GM08714 (cell line): ENCODE measurements at regions not wholly inside any gene's neighbourhood (a gene's known extent, or its start where the extent isn't known, plus 50 kb on each side); places are given as distances from the start of the nearest gene placed in this dataset.
"Not testable (repeated sequence)": the region's sequence is repeated elsewhere in the genome, so short reads cannot be mapped to it uniquely, and the experiment has no call there.

ENCODE experiments used
- H3K4me3 ChIP-seq: fragments of 200-500 bp; sonication (Bioruptor generic); 2 replicates; pipeline ENCODE4 v1.5.1; 2014; ENCODE audit warnings: mild to moderate bottlenecking, low read length, inconsistent platforms
- ZNF274 ChIP-seq: IDR thresholded peaks from 2 replicates; pipeline ENCODE4 v1.6.1; 2012; ENCODE audit warnings: mild to moderate bottlenecking, low read depth, low read length

DNA sequence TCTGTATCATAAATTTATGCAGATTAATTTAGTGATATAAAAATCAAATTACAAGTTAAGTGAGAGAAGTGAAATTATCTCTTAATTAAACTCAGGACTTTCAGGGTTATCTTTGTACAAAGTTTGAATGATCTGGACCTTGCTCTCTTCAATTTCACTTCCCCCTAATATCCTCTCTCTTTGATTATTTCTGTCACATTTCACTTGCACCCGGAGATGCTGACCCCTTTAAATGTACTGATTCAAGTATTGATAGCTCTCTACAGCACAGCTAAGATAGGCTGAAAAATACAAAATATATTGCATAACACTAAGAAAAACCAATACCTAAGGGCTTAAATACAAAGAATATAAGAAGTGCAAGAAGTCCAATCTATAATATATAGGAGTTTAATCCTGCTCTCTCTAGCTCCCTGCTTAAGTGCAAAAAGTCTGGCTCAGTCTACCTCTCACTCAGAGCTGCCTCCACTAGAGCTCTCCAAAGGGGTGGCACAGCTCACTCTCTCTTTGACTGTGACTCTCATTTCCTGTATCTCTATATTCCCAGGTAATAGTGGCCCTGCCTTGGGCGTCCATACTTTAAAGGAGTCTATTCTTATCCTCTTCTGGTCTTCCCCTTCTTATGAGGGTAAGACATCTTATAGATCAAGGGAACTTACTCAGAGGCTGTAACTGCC lies 588.4 kb downstream of the RFPL4B start:
- H3K4me3 ChIP-seq = no peak overlapping the region
- TF ChIP-seq ZNF274 = no peak

DNA sequence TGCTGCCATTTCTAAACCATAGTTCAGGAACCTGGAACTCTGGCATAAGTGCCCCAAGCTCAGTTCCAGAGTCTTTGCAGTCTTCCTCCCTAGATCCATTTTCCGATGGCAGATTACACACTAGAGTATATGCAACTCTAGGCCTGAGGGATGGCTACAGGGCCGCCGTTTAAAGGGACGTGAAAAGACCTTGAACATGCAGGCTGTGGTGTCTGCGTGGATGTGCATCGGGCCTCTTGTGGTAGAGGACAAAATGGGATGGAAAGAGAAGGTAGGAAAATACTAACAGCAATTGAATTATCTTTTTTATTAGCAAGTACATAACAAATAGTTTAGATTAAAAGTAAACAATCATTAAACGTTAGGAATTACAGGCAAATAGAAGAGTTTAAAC lies 588.9 kb downstream of the RFPL4B start:
- H3K4me3 ChIP-seq = no peak overlapping the region
- no peak for TF ChIP-seq ZNF274

DNA sequence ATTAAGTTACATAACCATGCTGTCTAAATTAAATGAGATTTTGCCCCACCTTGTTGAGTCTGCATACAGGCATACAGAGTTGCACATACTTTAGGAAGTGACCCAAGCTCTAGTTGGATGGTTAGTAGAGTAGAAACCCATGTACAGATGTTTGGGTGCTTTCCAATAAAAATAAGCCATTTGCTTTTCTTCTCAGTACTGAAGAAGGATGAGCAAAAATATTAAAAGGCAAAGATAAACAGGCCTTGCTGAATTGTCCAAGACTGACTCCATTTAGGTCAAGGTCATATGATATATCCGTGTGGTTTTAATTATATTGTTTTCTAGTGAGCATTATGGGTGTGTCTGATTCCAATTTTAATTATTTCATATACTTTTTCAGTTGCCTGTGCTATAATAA lies 589.4 kb downstream of the RFPL4B start:
- TF ChIP-seq ZNF274 = no peak
- no peak overlapping the region for H3K4me3 ChIP-seq

DNA sequence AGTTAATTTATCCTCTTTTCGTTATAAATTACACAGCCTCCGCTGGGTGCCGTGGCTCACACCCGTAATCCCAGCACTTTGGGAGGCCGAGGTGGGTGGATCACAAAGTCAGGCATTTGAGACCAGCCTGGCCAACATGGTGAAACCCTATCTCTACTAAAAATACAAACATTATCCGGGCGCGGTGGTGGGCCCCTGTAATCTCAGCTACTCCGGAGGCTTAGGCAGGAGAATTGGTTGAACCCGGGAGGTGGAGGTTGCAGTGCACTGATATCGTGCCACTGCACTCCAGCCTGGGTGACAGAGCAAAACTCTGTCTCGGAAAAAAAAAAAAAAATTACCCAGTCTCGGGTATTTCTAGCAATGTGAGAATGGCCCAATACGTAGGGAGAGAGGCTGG lies 590.6 kb downstream of the RFPL4B start:
- not testable (repeated sequence) for H3K4me3 ChIP-seq

DNA sequence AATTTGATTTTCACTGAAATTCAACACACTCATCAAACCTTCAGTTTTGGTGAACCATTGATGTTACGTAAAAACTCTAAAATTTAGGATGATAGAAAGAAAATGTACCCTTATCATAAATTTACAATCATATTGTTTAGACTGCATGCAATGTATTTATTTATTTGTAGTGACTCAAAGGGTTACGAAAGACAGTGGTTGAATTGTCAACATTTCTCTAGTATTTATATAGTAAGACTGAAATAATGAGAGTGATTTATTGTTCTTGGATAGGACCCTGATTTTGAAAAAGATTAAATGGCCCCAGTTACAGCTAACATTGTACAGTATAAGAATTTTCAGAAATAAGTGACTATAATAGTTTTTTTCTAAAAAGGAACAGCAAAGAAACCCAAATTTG lies 591.5 kb downstream of the RFPL4B start:
- TF ChIP-seq ZNF274 = no peak

DNA sequence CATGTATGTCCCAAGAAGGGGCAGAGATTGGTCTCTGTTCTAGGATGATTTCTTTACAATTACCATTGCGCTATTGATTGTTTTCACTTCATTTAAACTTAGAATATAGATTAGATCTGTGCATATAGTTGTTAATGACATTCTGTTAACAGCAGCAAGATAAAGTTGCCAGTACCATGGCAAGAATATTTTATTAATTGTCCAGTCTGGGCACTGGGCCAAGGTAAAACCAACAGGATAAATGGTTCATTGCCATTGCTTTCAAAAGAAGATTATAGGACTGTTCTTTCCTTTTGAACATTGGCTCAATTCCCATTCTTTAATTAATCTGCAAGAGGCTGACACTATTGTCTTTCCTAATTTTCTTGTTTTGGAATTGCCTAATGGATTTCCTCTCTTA lies 592.4 kb downstream of the RFPL4B start:
- no peak for TF ChIP-seq ZNF274

More for the DNA sequence above, 591.5 kb downstream of the RFPL4B start:
- no peak overlapping the region for H3K4me3 ChIP-seq

DNA sequence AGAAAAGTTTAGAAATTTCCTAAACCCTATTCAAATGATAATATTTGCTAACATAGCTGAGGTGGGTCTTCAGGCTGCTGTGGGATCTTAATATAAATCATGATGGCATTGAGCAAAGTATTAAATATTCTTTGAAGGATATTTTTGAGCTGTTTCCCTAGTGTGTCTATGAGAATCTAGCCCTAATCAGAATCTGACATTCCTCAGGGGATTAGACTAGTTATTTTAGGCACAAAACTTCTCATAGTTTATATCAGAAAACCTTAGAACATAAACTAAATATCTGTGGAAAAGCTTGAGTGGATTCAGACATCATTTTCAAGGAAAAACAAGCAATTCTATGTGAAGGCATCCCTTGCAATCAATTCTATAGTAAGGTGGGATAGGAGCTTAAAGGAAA lies 594.5 kb downstream of the RFPL4B start:
- no peak overlapping the region for H3K4me3 ChIP-seq
- TF ChIP-seq ZNF274 = no peak

More for the DNA sequence above, 592.4 kb downstream of the RFPL4B start:
- no peak overlapping the region for H3K4me3 ChIP-seq

DNA sequence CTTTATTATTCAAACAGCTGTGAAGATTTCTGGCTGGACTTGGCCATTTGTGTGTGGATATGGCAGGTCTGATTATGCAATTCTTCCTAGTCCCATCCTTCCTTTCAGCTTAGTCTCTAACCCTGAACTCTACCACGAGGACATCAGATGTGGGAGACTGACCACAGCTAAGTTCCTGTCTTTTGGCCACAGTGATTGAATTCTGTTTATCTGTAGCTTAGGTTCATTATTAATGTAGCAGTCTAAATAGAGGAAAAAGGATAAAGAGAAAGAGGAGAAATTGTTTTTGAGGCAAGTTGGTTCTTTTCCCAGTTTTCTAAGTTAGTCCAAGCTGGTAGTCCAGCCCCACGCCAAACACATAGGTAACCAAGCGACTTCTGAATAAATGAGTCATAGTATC lies 598.9 kb downstream of the RFPL4B start:
- TF ChIP-seq ZNF274 = no peak

DNA sequence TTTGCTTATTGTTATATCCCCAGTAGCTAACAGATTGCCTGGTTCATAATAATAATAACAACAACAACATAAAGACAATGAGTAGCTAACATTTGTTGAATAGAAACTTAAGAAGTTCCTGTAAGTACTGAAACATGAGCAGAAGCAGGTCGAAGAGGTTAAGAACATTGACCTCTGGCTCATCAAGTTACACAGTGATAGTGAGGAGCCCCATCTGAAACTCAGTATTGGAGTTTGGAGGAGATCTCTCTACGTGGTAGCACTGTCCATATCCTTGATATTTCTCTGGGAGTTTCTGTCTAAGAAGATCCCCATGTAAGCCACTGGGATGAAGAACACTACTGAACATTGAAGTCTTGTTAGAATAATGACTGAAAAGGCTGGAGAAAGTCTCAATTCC lies 600.4 kb downstream of the RFPL4B start:
- TF ChIP-seq ZNF274 = no peak

More for the DNA sequence above, 598.9 kb downstream of the RFPL4B start:
- no peak overlapping the region for H3K4me3 ChIP-seq

DNA sequence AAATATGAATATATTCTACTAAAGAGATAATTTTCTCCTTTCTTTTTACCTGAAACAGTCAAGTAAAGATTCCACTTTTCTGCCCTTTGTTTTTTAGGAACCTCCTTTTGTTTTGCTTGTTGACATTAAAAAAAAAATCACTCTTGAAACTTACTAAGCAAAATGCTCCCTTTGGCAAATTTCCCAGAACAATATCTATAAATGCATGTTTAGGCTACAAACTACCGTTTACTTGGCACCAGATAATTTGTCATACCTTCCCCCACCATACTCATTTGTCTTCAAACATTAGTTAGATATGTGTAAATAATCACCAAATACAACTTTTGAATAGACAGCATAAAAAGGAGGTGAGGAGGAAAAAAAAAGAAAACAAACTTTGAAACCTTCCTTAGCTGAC lies 604.7 kb downstream of the RFPL4B start:
- H3K4me3 ChIP-seq = no peak overlapping the region
- TF ChIP-seq ZNF274 = no peak

More for the DNA sequence above, 600.4 kb downstream of the RFPL4B start:
- H3K4me3 ChIP-seq = no peak overlapping the region

DNA sequence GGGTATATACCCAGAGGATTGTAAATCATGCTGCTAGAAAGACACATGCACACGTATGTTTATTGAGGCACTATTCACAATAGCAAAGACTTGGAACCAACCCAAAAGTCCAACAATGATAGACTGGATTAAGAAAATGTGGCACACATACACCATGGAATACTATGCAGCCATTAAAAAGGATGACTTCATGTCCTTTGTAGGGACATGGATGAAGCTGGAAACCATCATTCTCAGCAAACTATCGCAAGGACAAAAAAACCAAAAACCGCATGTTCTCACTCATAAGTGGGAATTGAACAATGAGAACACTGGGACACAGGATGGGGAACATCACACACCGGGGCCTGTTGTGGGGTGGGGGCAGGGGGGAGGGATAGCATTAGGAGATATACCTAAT lies 608.6 kb downstream of the RFPL4B start:
- H3K4me3 ChIP-seq = not testable (repeated sequence)

DNA sequence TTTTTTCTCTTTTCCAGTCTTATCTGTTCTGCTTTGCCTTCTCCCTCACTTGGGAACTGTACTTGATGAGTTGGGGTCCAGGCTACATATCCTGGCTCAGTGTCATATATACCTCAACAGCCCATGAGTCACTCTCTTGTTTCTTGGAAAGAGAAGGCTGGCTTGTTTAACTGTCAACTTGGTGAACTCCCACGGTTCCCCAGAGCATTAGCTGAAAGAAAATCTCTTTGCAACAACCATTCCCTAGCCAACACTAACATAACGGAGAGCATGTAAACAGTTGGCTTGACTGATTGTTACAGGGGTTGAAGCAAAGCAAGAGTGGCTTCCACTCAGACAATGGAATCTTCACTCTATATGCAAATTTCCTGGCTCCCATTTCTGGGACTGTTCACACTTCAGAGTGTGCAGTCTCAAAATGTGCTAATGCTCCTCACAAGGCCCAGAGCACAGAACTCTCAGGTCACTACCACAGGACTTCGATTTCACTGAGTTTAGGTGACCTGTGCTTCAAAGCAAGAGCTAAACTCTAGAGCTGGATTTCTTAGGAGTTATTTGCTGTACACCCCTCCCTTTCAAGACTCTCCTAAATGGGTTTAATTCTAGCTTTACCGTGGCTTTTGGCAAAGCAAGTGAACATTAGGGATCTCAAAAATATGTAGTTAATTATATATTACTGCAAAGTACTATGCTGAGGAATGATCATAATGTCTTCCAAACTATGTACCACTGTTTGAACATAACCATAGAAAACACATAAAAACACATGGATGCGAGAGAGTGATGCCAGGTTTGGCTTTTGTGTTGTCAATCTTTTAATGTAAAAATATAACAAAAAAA lies 609.8 kb downstream of the RFPL4B start:
- H3K4me3 ChIP-seq = no peak overlapping the region
- TF ChIP-seq ZNF274 = no peak

DNA sequence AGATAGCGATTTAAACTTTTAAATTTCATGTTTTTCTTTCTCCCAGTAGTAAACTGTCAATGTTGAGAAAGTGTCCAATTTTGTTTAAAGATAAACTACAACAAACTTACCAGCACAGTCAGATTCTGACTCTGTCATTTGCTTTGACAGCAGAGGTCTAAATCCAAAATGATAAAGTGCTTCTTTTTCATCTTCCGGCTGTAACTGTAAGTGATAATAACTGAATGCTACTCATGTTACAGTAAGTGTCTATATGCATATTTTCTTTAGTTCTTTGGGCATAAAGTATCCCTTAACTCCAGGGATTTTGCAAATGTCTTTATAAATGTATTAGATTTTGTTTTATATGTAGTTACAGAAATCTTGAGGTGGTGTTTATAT lies 610.4 kb downstream of the RFPL4B start:
- no peak overlapping the region for H3K4me3 ChIP-seq
- no peak for TF ChIP-seq ZNF274

DNA sequence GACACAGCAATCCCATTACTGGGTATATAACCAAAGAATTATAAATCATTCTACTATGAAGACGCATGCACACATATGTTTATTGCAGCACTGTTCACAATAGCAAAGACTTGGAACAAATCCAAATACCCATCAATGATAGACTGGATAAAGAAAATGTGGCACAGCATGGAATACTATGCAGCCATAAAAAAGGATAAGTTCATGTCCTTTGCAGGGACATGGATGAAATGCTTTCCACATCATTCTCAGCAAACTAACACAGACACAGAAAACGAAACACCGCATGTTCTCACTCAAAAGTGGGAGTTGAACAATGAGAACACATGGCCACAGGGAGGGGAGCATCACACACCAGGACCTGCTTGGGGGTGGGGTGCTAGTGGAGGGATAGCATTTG lies 613.0 kb downstream of the RFPL4B start:
- not testable (repeated sequence) for H3K4me3 ChIP-seq

DNA sequence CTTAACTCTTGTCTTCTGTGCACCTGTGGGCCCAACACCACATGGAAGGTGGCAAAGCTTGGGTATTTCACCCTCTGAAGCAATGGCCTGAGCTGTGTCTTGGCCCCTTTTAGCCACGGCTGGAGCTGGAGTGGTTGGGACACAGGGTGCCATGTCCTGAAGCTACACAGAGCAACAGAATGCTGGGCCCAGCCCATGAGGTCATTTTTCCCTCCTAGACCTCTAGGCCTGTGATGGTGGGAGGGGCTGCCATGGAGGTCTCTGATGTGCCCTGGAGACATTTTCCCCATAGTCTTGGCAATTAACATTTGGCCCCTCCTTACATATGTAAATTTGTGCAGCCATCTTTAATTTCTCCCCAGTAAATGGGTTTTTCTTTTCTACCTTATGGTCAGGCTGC lies 620.8 kb downstream of the RFPL4B start:
- no peak overlapping the region for H3K4me3 ChIP-seq
- no peak for TF ChIP-seq ZNF274

DNA sequence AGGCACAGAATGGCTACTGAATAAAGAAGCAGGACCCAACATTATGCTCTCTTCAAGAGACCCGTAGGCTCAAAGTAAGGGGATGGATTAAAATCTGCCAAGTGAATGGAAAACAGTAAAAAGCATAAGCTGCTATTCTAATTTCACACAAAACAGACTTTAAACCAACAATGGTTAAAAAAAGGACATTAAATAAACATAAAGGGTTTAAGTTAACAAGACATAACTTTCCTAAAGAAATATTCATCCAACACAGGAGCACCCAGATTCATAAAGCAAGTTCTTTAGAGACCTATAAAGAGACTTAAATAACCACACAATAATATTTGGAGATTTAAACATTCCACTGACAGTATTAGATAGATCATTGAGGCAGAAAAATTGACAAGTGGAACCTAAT lies 624.5 kb downstream of the RFPL4B start:
- TF ChIP-seq ZNF274 = no peak
- H3K4me3 ChIP-seq = no peak overlapping the region

DNA sequence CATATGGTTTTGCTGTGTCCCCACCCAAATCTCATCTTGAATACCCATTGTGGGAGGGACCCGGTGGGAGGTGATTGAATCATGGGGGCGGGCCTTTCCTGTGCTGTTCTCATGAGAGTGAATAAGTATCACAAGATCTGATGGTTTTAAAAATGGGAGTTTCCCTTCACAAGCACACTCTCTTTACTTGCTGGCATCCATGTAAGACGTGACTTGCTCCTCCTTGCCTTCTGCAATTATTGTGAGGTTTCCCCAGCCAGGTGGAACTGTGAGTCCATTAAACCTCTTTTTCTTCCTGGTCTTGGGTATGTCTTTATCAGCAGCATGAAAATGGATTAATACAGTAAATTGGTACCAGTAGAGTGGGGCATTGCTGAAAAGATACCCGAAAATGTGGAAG lies 627.8 kb downstream of the RFPL4B start:
- H3K4me3 ChIP-seq = not testable (repeated sequence)

DNA sequence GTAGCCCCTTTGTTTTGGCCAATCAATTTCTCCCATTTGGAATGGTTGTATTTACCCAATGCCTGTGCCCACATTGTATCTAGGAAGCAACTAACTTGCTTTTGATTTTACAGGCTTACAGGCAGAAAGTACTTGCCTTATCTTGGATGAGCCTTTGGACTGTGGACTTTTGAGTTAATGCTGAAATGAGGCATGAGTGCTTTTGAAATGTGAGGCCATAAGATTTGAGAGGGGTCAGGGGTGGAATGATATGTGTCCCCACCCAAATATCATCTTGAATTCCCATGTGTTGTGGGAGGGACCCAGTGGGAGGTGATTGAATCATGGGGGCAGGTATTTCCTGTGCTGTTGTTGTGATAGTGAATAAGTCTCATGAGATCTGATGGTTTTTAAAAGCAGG lies 629.4 kb downstream of the RFPL4B start:
- not testable (repeated sequence) for H3K4me3 ChIP-seq
